GM12878 (cell line): ENCODE measurements at regions not wholly inside any gene's neighbourhood (a gene's known extent, or its start where the extent isn't known, plus 50 kb on each side); places are given as distances from the start of the nearest gene placed in this dataset.
"Not testable (repeated sequence)": the region's sequence is repeated elsewhere in the genome, so short reads cannot be mapped to it uniquely, and the experiment has no call there.

Experiments used
- ATAC-seq: fragments of 200-7000 bp; cut with Tn5 transposase; 3 replicates; pipeline ENCODE4 v1.9.1; 2020; ENCODE audit warnings: mild to moderate bottlenecking, moderate library complexity
- BruUV-seq: library from RNA; stranded (reverse); fragments of 400-500 nt; replicated peaks from 2 replicates; lab custom pipeline; 2021; lab: Mats Ljungman, UMichigan
- CTCF ChIA-PET: fragments of 300-600 bp; sonication (Branson Sonifier 250); formaldehyde crosslinking; extraction: SDS; loops from one replicate; lab custom pipeline; 2021; ENCODE audit warnings: inconsistent platforms; lab: Yijun Ruan, JAX
- POLR2A ChIA-PET: fragments of 350-600 bp; formaldehyde crosslinking; extraction: SDS; loops from one replicate; lab custom pipeline; 2021; ENCODE audit warnings: inconsistent platforms; lab: Charles Lee
- RAD21 ChIA-PET: fragments of 300-600 bp; sonication (Branson Sonifier 250); formaldehyde crosslinking; loops from one replicate; lab custom pipeline; 2023; ENCODE audit warnings: antibody characterized with exemption; ENCODE audit not compliant: unreplicated experiment; lab: Charles Lee
- SMC1A ChIA-PET: fragments of 300-600 bp; sonication (Branson Sonifier 250); formaldehyde crosslinking; loops from one replicate; lab custom pipeline; 2023; ENCODE audit not compliant: unreplicated experiment, uncharacterized antibody; lab: Charles Lee
- DNase-seq: peaks from one replicate; pipeline ENCODE4 v3.0.0-alpha.2; 2011; ENCODE audit warnings: low read depth, low spot score
- FAIRE-seq: peaks from 3 replicates; lab custom pipeline; 2011; peaks lifted over from hg19 to GRCh38; lab: Jason Lieb, UNC
- H2AFZ ChIP-seq: 2 replicates; pipeline ENCODE4 v1.6.0; 2011; ENCODE audit warnings: low read depth, low read length, control low read depth; ENCODE audit not compliant: control insufficient read depth
- H3K27ac ChIP-seq: 2 replicates; pipeline ENCODE4 v1.5.1; 2011; ENCODE audit warnings: control low read depth; ENCODE audit not compliant: control insufficient read depth, insufficient read depth
- H3K27me3 ChIP-seq, 2 experiments: replicated peaks in 1 of 2; 2 replicates each; pipeline versions ENCODE4 v1.6.0 to v1.6.1; 2011; ENCODE audit warnings: low read length in 1 of 2; ENCODE audit not compliant: control insufficient read depth in 2 of 2, insufficient read depth in 2 of 2
- H3K36me3 ChIP-seq, 2 experiments: 2 replicates each; pipeline ENCODE4 v1.5.1; 2011; ENCODE audit warnings: low read length in 1 of 2; ENCODE audit not compliant: control insufficient read depth in 2 of 2, insufficient read depth in 2 of 2
- H3K4me1 ChIP-seq: 2 replicates; pipeline ENCODE4 v1.6.1; 2011; ENCODE audit warnings: mild to moderate bottlenecking, low read length, moderate library complexity, mixed read lengths; ENCODE audit not compliant: control insufficient read depth, insufficient read depth
- H3K4me2 ChIP-seq: 2 replicates; pipeline ENCODE4 v1.6.0; 2011; ENCODE audit warnings: control low read depth; ENCODE audit not compliant: control insufficient read depth, insufficient read depth
- H3K4me3 ChIP-seq: fragments of 200-600 bp; sonication (generic); 2 replicates; pipeline ENCODE4 v1.5.1; 2016
- H3K79me2 ChIP-seq: 2 replicates; pipeline ENCODE4 v1.6.0; 2011; ENCODE audit warnings: low read length; ENCODE audit not compliant: control insufficient read depth, insufficient read depth
- H3K9ac ChIP-seq: 2 replicates; pipeline ENCODE4 v1.8.0; 2011; ENCODE audit warnings: low read length, control low read depth, mixed read lengths; ENCODE audit not compliant: control insufficient read depth, insufficient read depth
- H3K9me3 ChIP-seq: replicated peaks from 3 replicates; pipeline ENCODE4 v1.5.1; 2011; ENCODE audit warnings: mild to moderate bottlenecking, low read length; ENCODE audit not compliant: control insufficient read depth, insufficient read depth
- H4K20me1 ChIP-seq: 2 replicates; pipeline ENCODE4 v1.6.0; 2011; ENCODE audit not compliant: control insufficient read depth, insufficient read depth
- CHD4 ChIP-seq: fragments of 200-600 bp; sonication (generic); IDR thresholded peaks from 2 replicates; pipeline ENCODE4 v1.6.1; 2016; ENCODE audit warnings: mild to moderate bottlenecking
- EP300 ChIP-seq, 2 experiments: fragments of 150-350 bp in 1 of 2; IDR thresholded peaks; 2 replicates each; pipeline ENCODE4 v1.6.1; 2011 to 2012; ENCODE audit warnings: low read depth in 2 of 2, low read length in 2 of 2, borderline replicate concordance in 1 of 2, improper control_type of control experiment in 1 of 2, inconsistent platforms in 1 of 2; ENCODE audit not compliant: control insufficient read depth in 1 of 2
- NFYB ChIP-seq: IDR thresholded peaks from 2 replicates; pipeline ENCODE4 v1.6.1; 2011; ENCODE audit warnings: low read depth, mild to moderate bottlenecking, low read length, improper control_type of control experiment, moderate library complexity; ENCODE audit not compliant: insufficient read depth
- NR2C1 ChIP-seq: fragments of 450-650 bp; IDR thresholded peaks from 2 replicates; pipeline ENCODE4 v1.6.1; 2017; ENCODE audit warnings: antibody characterized with exemption, mild to moderate bottlenecking, moderate library complexity
- NR2F1 ChIP-seq: fragments of 450-650 bp; conservative IDR thresholded peaks from 2 replicates; pipeline ENCODE4 v1.6.1; 2017; ENCODE audit warnings: mild to moderate bottlenecking
- POU2F2 ChIP-seq: IDR thresholded peaks from 3 replicates; pipeline ENCODE4 v1.6.1; 2011; ENCODE audit warnings: low read depth, mild to moderate bottlenecking, low read length, borderline replicate concordance
- SMAD5 ChIP-seq: IDR thresholded peaks from 2 replicates; pipeline ENCODE4 v1.6.1; 2016; ENCODE audit warnings: antibody characterized with exemption, low read depth
- ZNF24 ChIP-seq: fragments of 450-650 bp; IDR thresholded peaks from 2 replicates; pipeline ENCODE4 v1.6.1; 2017; ENCODE audit warnings: antibody characterized with exemption, mild to moderate bottlenecking
- WGBS: methylation state at CpG from one replicate; pipeline ENCODE4 v1.1.6; 2016; ENCODE audit warnings: low lambda C conversion rate; ENCODE audit not compliant: insufficient replicate concordance, insufficient coverage; ENCODE audit errors: missing lambda C conversion rate; 5-methylcytosine and 5-hydroxymethylcytosine counted together
- in situ Hi-C: fragments of 300-500 bp; cut with MboI; formaldehyde crosslinking; loops from 9 replicates; pipeline ENCODE4 v1.14.3; 2018; ENCODE audit warnings: mixed read lengths
- intact Hi-C: fragments of 100-400 bp; cut with micrococcal nuclease; formaldehyde crosslinking; loops from one replicate; pipeline ENCODE4 v1.14.2; 2022; ENCODE audit not compliant: unreplicated experiment
- TF ChIP-seq, protein P1 (sequence below): IDR thresholded peaks from 2 replicates; pipeline ENCODE4 v1.6.1; 2012; ENCODE audit warnings: low read length, inconsistent platforms
- TF ChIP-seq, protein P2 (sequence below): fragments of 450-650 bp; conservative IDR thresholded peaks from 2 replicates; pipeline ENCODE4 v1.6.1; 2017; ENCODE audit warnings: mild to moderate bottlenecking, moderate library complexity

DNA sequence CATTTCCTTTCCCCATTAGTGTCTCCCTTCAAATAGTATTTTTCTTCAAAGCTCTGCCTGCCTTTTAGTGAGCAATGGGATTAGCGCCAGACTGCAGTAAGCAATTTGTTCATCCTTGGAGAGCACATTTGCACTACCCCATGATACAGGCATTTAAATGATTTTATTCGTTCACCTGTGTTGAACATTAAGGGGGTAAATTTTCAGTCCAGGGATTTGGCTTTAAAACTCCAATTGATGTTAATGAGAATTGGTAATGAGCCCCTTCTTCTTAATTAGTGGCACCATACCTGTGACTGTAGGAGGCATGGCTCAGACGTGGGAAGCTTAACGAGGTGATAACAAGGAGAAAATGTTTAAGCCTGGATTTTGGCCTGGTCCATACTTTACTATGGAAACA lies 161.4 kb upstream of the NANOGP8 start (continued):
- no peak for TF ChIP-seq SMAD5

DNA sequence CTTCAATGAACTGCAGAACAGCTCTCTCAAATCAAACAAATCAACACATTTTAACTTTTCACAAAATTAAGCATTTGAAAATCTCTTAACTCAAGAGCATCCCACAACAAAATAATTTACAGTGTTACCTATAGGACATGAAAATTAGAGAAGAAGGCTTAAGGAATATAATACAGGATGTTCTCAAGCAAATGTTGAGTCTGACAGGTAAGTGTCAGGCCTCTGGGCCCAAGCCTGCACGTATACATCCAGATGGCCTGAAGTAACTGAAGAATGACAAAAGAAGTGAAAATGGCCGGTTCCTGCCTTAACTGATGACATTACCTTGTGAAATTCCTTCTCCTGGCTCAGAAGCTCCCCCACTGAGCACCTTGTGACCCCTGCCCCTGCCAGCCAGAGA lies 160.6 kb upstream of the NANOGP8 start:
- H3K9me3 ChIP-seq, H3K9ac ChIP-seq, H3K4me3 ChIP-seq, H4K20me1 ChIP-seq, DNase-seq, H3K79me2 ChIP-seq, in situ Hi-C loops, intact Hi-C loops, H2AFZ ChIP-seq, H3K36me3 ChIP-seq, ATAC-seq, H3K4me2 ChIP-seq, H3K4me1 ChIP-seq, CTCF ChIA-PET, BruUV-seq, H3K27me3 ChIP-seq, H3K27ac ChIP-seq, RAD21 ChIA-PET, POLR2A ChIA-PET, FAIRE-seq: not testable (repeated sequence)
- WGBS = 38% methylated on average over 2 of the region's 2 CpGs
- SMC1A ChIA-PET = interaction anchor here (0.6 kb wide), 1 partner anchor 9 kb away, joined by 3 read pairs; no protein-coding TSS in a partner anchor

DNA sequence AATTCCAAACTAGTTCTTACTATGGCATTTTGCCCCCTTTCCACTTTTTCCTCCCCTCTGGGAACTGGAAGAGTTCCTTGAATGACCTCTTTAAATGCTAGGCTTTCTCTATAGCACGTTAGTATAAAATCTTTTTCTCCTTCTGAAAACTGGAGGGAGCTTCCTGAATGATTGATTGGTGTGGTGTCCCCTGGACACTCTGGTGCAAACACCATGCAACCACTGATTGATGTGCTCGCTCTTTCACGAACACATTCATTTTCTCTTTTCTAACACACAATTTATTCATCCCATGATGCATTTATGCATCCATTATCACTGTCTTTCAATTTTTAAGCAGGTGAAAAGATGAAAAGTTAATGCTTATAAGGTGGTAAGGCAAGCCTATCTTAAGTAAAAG lies 159.1 kb upstream of the NANOGP8 start:
- CTCF ChIA-PET = no interaction called here
- POLR2A ChIA-PET = no interaction called here
- BruUV-seq = no TSS peak
- TF ChIP-seq, protein P1, sequence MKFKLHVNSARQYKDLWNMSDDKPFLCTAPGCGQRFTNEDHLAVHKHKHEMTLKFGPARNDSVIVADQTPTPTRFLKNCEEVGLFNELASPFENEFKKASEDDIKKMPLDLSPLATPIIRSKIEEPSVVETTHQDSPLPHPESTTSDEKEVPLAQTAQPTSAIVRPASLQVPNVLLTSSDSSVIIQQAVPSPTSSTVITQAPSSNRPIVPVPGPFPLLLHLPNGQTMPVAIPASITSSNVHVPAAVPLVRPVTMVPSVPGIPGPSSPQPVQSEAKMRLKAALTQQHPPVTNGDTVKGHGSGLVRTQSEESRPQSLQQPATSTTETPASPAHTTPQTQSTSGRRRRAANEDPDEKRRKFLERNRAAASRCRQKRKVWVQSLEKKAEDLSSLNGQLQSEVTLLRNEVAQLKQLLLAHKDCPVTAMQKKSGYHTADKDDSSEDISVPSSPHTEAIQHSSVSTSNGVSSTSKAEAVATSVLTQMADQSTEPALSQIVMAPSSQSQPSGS = no peak
- TF ChIP-seq POU2F2 (no peak), NR2F1 (no peak), NR2C1 (no peak), NFYB (no peak), ZNF24 (no peak), EP300 (IDR thresholded peaks at IDR 0.05; ENCODE audit: borderline replicate concordance in 1 of 2, control insufficient read depth in 1 of 2, low read depth in 2 of 2, low read length in 2 of 2) (no peak), CHD4 (no peak)
- TF ChIP-seq, protein P2, sequence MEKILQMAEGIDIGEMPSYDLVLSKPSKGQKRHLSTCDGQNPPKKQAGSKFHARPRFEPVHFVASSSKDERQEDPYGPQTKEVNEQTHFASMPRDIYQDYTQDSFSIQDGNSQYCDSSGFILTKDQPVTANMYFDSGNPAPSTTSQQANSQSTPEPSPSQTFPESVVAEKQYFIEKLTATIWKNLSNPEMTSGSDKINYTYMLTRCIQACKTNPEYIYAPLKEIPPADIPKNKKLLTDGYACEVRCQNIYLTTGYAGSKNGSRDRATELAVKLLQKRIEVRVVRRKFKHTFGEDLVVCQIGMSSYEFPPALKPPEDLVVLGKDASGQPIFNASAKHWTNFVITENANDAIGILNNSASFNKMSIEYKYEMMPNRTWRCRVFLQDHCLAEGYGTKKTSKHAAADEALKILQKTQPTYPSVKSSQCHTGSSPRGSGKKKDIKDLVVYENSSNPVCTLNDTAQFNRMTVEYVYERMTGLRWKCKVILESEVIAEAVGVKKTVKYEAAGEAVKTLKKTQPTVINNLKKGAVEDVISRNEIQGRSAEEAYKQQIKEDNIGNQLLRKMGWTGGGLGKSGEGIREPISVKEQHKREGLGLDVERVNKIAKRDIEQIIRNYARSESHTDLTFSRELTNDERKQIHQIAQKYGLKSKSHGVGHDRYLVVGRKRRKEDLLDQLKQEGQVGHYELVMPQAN = no peak

More for the DNA sequence above, 159.1 kb upstream of the NANOGP8 start:
- 42% methylated on average over 3 of the region's 3 CpGs for WGBS
- no peak for DNase-seq
- intact Hi-C loops (no loop called here), in situ Hi-C loops (no loop called here)
- Histone ChIP-seq H3K79me2 (no peaks in the 10 kb centered on the region), H3K9ac (no peak overlapping the region), H3K36me3 (no peaks in the 10 kb centered on the region), H4K20me1 (no peaks in the 10 kb centered on the region), H3K4me2 (no peak overlapping the region), H3K4me1 (no peaks in the 10 kb centered on the region), H3K9me3 (no peaks in the 10 kb centered on the region), H2AFZ (no peak overlapping the region), H3K4me3 (no peak overlapping the region), H3K27ac (no peak overlapping the region), H3K27me3 (no peaks in the 10 kb centered on the region)
- RAD21 ChIA-PET = no interaction called here
- SMC1A ChIA-PET = interaction anchor here (0.7 kb wide), 1 partner anchor 39 kb away, joined by 3 read pairs; no protein-coding TSS in a partner anchor
- no peak for FAIRE-seq
- no peak for ATAC-seq
